ENCODE measurements at regions not wholly inside any gene's neighbourhood (a gene's known extent, or its start where the extent isn't known, plus 50 kb on each side); places are given as distances from the start of the nearest gene placed in this dataset.

DNA sequence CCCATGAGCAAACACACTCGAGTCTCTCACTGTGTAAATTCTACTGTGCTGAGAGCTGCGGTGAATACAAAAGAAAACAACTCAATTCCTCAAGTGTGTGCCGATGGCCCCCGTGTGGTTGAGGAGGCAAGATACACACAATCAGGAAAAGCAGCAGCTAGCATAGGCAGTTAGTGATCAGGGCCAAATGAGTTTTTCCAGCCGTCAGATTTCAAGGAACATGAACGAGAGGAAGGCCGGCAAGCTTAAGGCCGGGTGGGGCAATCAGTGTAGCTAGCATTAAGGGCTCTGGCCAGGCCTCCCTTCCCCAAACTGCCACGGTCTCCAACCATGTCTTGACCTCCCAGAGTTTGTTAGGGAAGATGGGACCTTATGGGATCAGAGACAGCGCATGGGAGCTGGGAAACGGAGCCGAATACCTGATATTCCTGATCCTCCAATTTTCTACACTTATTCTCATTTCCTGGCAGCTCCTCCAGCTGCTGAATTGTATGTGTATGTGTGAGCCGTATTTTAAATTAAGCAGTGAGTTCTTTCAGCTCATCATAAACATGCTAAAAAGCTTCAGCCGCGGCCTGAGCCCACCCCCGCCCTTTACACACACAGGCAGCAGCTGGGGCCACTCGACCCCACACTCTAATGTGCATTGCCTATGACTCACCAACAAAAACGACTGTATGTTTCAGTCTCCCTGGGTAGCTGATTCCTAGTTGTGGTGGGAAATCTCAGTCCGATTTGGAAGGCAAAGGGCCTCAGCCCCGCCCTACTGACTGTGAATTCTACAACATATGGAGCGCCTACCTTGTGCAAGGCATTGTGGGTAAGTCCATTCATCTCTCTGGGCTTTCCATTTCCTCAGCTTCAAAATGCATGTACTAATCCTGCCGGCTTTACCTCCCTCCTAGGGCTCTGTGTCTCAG lies 59.9 kb downstream of the RTL9 start:
- Histone ChIP-seq H3K36me3 (replicated peaks; ENCODE audit: insufficient read depth, low read depth) (no peaks in the 10 kb centered on the region), H3K9me3 (ENCODE audit: low read depth) (no peaks in the 10 kb centered on the region), H3K79me2 (no peaks in the 10 kb centered on the region), H3K27ac (peak overlapping the region; percentile 88), H2AFZ (no peak overlapping the region), H3K9me2 (replicated peaks; ENCODE audit: insufficient read depth) (no peaks in the 10 kb centered on the region), H3K27me3 (no peaks in the 10 kb centered on the region), H4K20me1 (ENCODE audit: insufficient read depth, poor library complexity, severe bottlenecking) (no peaks in the 10 kb centered on the region), H3K4me1 (ENCODE audit: insufficient read depth) (peaks cover 13% of the 10 kb centered on the region), H3K4me3 (no peak overlapping the region), H3K4me2 (peak overlapping the region; percentile 62)
- TF ChIP-seq CTCF (IDR thresholded peaks at IDR 0.05; ENCODE audit: poor library complexity) (peak; percentile 46), EZH2 (IDR thresholded peaks at IDR 0.05; ENCODE audit: borderline replicate concordance) (no peak)
- peak; percentile 69 for DNase-seq (ENCODE audit: low spot score)
- WGBS (ENCODE audit: low lambda C conversion rate, missing lambda C conversion rate), result 48% methylated on average over 22 of the region's 22 CpGs

GRCh38 chrX:110419512-110419911 lies 60.9 kb downstream of the RTL9 start:
- H3K4me2 ChIP-seq, result peak overlapping the region; percentile 62
- H3K9me2 ChIP-seq (replicated peaks; ENCODE audit: insufficient read depth), result no peaks in the 10 kb centered on the region
- WGBS (ENCODE audit: low lambda C conversion rate, missing lambda C conversion rate), result 69% methylated on average over 1 of the region's 1 CpG
- peaks cover 13% of the 10 kb centered on the region for H3K4me1 ChIP-seq (ENCODE audit: insufficient read depth)
- no peaks in the 10 kb centered on the region for H3K79me2 ChIP-seq
- H3K27me3 ChIP-seq, result no peaks in the 10 kb centered on the region
- DNase-seq (ENCODE audit: low spot score), result no peak
- no peaks in the 10 kb centered on the region for H4K20me1 ChIP-seq (ENCODE audit: insufficient read depth, poor library complexity, severe bottlenecking)
- H3K9me3 ChIP-seq (ENCODE audit: low read depth), result no peaks in the 10 kb centered on the region
- H3K4me3 ChIP-seq, result no peak overlapping the region
- H3K36me3 ChIP-seq (replicated peaks; ENCODE audit: insufficient read depth, low read depth), result no peaks in the 10 kb centered on the region
- TF ChIP-seq EZH2phosphoT487 (IDR thresholded peaks at IDR 0.05; ENCODE audit: low read depth, severe bottlenecking, unreplicated experiment), result no peak
- TF ChIP-seq EZH2 (IDR thresholded peaks at IDR 0.05; ENCODE audit: borderline replicate concordance), result no peak
- no peak overlapping the region for H2AFZ ChIP-seq
- H3K27ac ChIP-seq, result peak overlapping the region; percentile 88

GRCh38 chrX:110420771-110421499 lies 62.3 kb downstream of the RTL9 start:
- no peaks in the 10 kb centered on the region for H3K9me2 ChIP-seq (replicated peaks; ENCODE audit: insufficient read depth)
- no peak overlapping the region for H3K4me2 ChIP-seq
- H3K36me3 ChIP-seq (replicated peaks; ENCODE audit: insufficient read depth, low read depth), result no peaks in the 10 kb centered on the region
- H3K4me1 ChIP-seq (ENCODE audit: insufficient read depth), result peaks cover 13% of the 10 kb centered on the region
- no peaks in the 10 kb centered on the region for H3K9me3 ChIP-seq (ENCODE audit: low read depth)
- H3K27me3 ChIP-seq, result no peaks in the 10 kb centered on the region
- TF ChIP-seq EZH2 (IDR thresholded peaks at IDR 0.05; ENCODE audit: borderline replicate concordance), result no peak
- TF ChIP-seq EZH2phosphoT487 (IDR thresholded peaks at IDR 0.05; ENCODE audit: low read depth, severe bottlenecking, unreplicated experiment), result no peak
- H4K20me1 ChIP-seq (ENCODE audit: insufficient read depth, poor library complexity, severe bottlenecking), result no peaks in the 10 kb centered on the region
- no peaks in the 10 kb centered on the region for H3K79me2 ChIP-seq
- H3K4me3 ChIP-seq, result no peak overlapping the region
- no peak overlapping the region for H3K27ac ChIP-seq
- H2AFZ ChIP-seq, result no peak overlapping the region
- WGBS (ENCODE audit: low lambda C conversion rate, missing lambda C conversion rate), result 66% methylated on average over 9 of the region's 9 CpGs
- DNase-seq (ENCODE audit: low spot score), result no peak

DNA sequence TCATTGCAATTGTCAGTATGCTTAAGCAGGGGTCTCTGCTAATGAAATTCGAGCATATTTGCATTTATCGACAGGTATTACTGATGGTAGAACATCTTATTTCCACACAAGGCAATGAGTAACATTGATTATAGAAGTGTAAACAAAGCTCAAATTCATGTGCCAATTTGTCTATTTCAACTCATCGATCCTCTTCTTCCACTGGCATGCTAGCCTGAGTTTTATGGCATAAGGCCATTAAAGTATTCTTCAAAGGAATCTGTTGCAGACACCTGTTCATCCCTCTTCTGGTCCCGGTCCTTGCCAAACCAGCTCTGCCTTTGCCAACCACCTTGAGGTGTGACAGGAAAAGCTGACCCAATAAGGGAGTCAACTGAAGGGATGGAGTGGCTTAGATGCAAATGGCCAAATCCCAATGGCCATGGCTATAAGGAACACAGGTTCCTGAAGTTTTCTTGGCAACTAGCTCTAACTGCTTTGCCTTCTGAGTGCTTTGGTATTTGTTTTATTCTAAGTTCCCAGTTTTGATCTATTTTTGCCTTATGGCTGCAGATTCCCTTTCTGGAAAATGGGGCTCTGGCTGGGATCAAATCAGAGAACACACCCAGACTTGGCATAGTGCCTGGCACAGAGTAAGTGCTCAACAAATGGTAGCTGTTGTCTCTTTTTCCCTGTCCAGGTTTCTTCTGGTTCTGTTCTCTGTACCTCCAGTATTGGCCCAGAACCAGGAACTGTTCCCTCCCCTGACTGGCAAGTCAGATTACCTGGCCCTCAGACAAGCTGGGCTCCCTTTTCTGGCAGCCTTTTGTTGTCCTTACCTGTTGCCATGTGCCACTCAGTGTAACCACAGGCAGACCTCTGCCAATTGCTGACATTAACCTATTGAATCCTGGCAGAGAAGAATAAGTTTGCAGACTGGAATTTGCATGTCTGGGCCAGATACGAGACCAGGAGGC lies 63.1 kb downstream of the RTL9 start:
- Histone ChIP-seq H3K27ac (no peak overlapping the region), H3K36me3 (replicated peaks; ENCODE audit: insufficient read depth, low read depth) (no peaks in the 10 kb centered on the region), H3K79me2 (no peaks in the 10 kb centered on the region), H3K4me3 (no peak overlapping the region), H3K27me3 (no peaks in the 10 kb centered on the region), H2AFZ (no peak overlapping the region), H3K4me2 (no peak overlapping the region), H3K4me1 (ENCODE audit: insufficient read depth) (peaks cover 13% of the 10 kb centered on the region), H4K20me1 (ENCODE audit: insufficient read depth, poor library complexity, severe bottlenecking) (no peaks in the 10 kb centered on the region), H3K9me2 (replicated peaks; ENCODE audit: insufficient read depth) (no peaks in the 10 kb centered on the region), H3K9me3 (ENCODE audit: low read depth) (no peaks in the 10 kb centered on the region)
- WGBS (ENCODE audit: low lambda C conversion rate, missing lambda C conversion rate), result 81% methylated on average over 5 of the region's 5 CpGs
- TF ChIP-seq EZH2 (IDR thresholded peaks at IDR 0.05; ENCODE audit: borderline replicate concordance), result no peak
- no peak for TF ChIP-seq EZH2phosphoT487 (IDR thresholded peaks at IDR 0.05; ENCODE audit: low read depth, severe bottlenecking, unreplicated experiment)
- no peak for TF ChIP-seq CTCF (IDR thresholded peaks at IDR 0.05; ENCODE audit: poor library complexity)
- DNase-seq (ENCODE audit: low spot score), result no peak
